ENCODE measurements at regions not wholly inside any gene's neighbourhood (a gene's known extent, or its start where the extent isn't known, plus 50 kb on each side); places are given as distances from the start of the nearest gene placed in this dataset.
"Not testable (repeated sequence)": the region's sequence is repeated elsewhere in the genome, so short reads cannot be mapped to it uniquely, and the experiment has no call there.

GRCh38 chr1:4489992-4490391 is 164.4 kb upstream of the AJAP1 start:
- DNase-seq (ENCODE audit: low read depth), result not testable (repeated sequence)

DNA sequence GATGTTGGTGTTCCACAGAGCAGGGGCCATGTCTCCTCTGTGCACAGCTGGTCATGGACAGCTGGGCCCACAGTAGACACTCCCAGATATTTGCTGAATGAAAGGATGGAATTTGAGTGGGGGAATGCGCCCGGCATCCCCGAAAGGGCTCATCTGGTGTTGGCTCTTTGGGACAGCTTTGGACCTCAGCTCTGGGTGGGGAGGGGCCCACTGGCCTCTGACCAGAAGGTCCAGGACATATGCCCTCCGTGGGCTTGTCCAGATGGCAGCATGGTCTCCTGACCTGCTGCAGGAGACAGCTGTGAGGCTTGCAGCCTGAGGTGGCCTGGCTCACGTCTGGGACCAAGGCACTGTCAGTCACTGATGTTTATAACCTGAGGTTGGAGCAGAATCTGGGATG is 160.4 kb upstream of the AJAP1 start:
- DNase-seq (ENCODE audit: low read depth), result no peak

DNA sequence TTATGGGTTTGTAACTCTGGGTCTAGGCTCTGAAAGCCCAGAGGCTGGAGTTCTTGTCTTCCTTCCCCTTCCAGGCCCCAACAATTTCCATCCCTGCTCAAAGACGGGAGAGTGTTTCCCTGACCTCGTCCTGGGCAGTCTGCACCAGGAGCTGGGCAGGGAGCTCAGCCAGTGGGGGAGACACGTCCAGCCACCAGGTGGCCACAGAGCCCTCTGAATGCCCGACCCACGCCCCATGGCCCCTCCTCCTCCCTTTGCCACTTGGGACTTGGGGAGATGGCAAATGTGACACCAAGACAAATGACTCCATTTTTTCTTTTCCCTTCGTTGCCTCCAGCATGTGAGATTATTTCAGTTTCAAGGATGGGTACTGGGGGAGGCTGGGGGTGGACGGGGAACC is 159.9 kb upstream of the AJAP1 start:
- no peak for DNase-seq (ENCODE audit: low read depth)

DNA sequence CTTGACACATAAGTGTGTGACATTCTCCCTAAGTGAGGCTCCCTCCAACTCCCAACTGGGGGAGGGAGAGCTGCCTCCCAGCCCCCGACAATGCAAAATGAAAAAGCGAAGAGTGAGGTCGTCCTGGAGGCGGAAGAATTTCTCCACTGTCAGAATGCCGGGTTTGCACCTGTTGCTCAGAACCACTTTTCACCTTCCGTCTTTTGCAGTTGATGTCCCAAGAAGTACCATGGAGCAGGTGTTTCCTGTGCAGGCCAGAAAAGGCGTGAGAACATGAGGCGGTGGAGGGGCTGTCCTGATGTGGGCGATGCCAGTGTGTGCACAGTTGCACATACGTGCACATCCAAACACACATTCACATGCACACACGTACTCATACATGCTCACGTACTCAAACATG is 158.6 kb upstream of the AJAP1 start:
- DNase-seq (ENCODE audit: low read depth), result no peak

DNA sequence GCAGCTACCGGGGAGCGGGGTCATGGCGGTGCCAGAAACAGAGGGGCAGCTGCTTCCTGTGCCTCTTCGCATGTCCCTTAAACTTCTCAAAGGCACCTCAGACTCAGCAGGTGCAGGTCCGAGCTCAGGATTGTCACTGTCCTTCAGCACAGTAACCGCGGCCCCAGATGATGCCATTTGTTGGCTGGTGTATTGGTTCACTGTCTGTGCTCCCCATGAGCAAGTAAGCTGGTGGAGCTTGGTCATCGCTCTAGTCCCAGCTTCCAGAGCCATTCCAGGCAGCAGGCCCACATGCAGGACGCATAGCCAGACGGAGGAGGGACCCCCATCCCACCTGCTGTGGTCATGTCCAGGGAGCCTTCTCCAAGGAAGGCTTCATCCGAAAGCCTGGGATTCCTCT is 154.0 kb upstream of the AJAP1 start:
- DNase-seq (ENCODE audit: low read depth), result no peak

GRCh38 chr1:4506591-4506990 is 147.8 kb upstream of the AJAP1 start:
- DNase-seq (ENCODE audit: low read depth), result no peak

DNA sequence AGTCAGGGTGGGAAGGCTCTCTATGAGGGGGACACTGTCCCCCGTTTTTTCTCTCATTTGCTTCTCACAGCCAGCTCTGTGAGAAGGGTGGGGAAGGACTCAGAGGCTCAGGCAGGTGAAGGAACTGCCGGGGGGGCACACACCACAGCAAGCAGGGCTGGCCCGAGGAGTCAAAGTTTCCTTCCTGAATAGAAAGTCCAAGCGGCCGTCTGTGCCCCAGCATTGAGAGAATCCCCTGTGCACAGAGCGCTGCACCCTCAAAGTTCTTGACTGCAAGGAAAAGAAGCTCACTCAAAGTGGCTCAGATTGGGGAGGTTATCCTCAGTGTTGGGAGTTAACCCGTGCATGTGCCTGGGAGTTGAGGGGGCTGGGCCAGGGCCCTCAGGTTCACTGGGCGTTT is 145.2 kb upstream of the AJAP1 start:
- no peak for DNase-seq (ENCODE audit: low read depth)

GRCh38 chr1:4510276-4510691 is 144.1 kb upstream of the AJAP1 start:
- no peak for DNase-seq (ENCODE audit: low read depth)

DNA sequence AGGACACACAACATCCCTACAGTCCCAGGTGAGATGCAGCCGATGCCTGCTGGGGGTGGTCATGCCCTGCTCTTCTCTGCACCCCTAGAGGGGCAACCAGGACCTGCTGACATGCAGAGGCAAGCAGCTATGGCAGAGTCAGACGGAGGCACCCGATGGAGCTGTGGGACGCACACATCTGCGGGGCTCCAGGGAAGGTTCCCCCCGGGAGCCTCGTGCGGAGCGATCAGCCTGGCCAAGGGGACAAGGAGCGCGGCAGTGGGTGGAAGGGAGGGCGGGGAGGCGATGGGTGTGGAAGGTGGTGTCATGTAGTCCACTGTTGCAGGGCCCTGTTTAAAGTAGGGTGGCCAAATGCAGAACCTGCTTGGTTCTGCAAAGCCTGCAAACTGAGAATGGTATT is 143.0 kb upstream of the AJAP1 start:
- no peak for DNase-seq (ENCODE audit: low read depth)

- DNase-seq (ENCODE audit: low read depth), result no peak
Measured at GRCh38 chr1:4512636-4513035, 141.8 kb upstream of the AJAP1 start.

DNA sequence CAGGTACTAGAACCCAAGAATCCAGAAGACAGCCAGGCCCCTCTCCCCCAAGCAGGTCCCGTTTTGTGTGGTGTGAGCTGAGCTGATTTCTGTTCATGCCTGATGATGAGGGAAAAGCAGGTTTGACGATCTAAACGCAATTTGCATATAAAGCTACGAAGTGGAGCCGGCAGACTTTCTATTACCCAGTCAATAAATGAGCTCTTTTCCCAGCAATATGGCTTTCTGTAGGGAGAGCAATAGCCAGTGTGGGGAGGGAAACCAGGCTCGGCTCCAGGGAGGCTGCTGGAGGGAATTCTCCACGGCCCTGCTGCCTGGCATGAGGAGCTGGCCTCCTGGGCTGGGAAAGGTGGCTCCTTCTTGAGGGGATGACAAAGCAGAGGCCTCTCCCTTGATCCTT is 140.7 kb upstream of the AJAP1 start:
- no peak for DNase-seq (ENCODE audit: low read depth)

DNA sequence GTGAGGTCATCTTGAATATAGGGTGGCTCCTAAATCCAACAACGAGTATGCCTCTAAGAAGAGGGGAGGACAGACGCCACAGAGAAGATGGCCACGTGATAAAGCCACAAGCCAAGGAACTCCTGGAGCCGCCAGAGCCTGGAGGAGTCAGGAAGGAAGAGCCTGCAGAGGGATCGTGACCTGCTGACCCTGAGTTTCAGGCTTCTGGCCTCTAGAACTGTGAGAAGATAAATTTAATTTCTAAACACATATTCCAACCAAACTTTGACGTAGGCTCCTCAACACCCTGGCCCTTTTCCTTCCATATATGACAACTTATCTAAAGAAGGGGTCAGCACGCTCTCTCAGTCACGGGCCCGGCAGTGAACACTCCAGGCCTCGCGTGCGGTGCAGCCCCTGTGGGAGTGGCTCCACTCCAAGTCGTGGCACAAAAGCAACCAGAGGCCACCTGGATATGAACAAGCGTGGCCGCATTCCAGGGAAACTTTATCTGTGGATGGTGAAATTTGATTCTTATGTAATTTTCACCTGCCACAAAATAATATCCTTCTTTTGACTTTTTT is 138.6 kb upstream of the AJAP1 start:
- DNase-seq (ENCODE audit: low read depth), result no peak

DNA sequence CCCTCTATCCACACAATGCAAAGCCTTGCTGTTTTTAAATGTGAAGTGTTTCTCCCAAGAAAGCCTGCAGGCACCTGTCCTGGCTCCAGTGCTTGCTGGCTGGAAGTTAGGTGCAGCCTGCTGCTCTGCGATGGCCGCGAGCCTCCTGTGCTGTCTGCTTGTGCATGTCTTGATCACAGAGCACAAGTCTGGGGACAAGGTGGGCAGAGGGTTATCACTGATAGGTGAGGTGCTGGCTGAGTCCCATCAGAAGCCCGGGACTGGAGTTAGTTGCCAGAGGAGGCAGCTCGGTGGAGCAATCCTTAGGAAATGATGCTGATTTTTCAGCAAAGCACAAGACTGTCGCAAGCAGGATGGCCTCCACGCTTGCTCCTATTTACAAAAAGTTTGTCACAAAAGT is 137.8 kb upstream of the AJAP1 start:
- DNase-seq (ENCODE audit: low read depth), result no peak

- no peak for DNase-seq (ENCODE audit: low read depth)
Measured at GRCh38 chr1:4517186-4517954, 137.0 kb upstream of the AJAP1 start.

- no peak for DNase-seq (ENCODE audit: low read depth)
Measured at GRCh38 chr1:4518621-4519020, 135.8 kb upstream of the AJAP1 start.

DNA sequence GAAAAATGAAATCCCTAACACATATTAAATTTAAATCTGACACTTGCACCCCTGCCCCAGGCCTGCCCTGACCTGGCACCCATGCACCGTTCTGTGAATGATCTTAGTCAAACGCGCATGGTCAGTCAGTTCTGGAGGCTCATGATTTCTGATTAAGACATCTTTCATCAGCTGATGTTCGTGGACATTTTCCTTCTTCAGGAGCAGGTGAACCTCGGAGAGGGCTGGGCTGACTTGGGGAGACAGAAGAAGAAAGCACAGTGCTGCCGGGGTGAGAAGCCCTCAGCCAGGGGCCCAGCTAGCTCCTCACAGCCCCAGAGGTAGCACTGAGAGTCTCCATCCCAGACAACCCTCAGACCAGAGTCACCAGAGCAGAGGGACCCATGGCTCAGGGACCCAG is 134.5 kb upstream of the AJAP1 start:
- DNase-seq (ENCODE audit: low read depth), result no peak

DNA sequence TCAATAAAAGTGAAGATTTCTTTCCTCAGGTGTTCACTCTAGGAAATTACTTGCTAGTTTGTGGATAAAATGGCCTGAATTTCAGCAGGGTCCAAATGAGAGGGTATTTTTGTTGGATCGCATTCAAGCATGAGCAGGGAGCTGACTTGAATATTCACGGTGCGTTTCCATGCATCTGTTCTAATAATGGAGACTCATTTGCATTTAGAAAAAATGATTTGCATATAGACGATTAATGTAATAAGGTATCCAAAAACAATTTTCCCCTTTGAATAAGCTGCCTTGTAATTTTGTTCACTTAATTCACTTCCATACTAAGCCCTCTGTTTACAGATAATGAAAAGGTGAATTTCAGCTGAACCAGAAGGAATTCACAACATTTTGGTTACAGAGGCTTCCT is 130.9 kb upstream of the AJAP1 start:
- no peak for DNase-seq (ENCODE audit: low read depth)

DNA sequence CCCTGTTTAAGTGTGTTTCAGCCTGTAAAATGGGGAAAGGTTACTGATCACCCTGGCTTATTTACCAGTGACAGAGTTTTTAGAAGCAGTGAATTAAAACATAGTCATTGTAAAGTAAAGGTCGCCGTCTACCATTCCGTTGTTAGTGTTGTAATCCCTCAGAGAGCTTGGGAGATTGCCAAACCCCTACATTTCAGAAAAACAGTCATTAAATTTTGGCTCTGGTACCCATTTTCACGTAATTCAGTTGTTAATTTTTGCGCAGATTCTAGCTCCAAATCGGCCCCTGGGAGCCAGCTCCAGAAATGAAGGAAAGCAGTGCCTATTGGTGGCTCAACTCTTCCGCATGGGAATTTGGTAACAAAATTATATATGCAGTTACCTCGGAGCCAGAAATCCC is 127.7 kb upstream of the AJAP1 start:
- DNase-seq (ENCODE audit: low read depth), result no peak

- no peak for DNase-seq (ENCODE audit: low read depth)
Measured at GRCh38 chr1:4527819-4528218, 126.6 kb upstream of the AJAP1 start.

GRCh38 chr1:4528590-4528989 is 125.8 kb upstream of the AJAP1 start:
- DNase-seq (ENCODE audit: low read depth), result no peak

GRCh38 chr1:4529446-4530165 is 124.8 kb upstream of the AJAP1 start:
- DNase-seq (ENCODE audit: low read depth), result no peak

DNA sequence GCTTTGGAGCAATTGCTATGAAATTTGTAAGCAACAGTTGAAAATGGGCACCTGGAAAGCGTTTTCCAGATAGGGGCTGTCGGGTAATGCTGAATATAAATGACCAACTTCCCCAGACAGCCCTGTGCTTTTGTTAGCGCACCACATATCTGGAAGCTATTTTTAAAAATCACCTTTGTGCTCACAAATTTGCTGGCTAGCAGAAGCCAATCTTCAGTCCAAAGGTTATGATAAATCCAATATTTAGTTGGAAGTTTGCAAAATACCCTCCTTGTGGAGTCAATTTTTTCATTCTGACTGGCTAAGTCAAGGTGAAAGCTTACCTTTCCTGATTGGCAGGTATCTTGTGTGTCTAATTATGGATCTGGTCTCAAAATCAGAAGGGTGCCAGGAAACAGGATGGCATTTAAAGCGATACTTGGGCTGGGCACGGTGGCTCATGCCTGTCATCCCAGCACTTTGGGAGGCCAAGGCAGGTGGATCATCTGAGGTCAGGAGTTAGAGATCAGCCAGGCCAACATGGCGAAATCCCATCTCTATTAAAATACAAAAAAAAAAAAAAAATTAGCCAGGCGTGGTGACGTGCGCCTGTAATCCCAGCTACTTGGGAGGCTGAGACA is 124.1 kb upstream of the AJAP1 start:
- no peak for DNase-seq (ENCODE audit: low read depth)

GRCh38 chr1:4531842-4532241 is 122.6 kb upstream of the AJAP1 start:
- DNase-seq (ENCODE audit: low read depth), result no peak

Data from stimulated activated CD4-positive, alpha-beta T cell treated with anti-CD3 and anti-CD28 coated beads, Interleukin-2, amount 100 ng/mL, for 4 hours (primary cell).